ENCODE measurements at regions not wholly inside any gene's neighbourhood (a gene's known extent, or its start where the extent isn't known, plus 50 kb on each side); places are given as distances from the start of the nearest gene placed in this dataset.

- WGBS (ENCODE audit: insufficient coverage) = 91% methylated on average over 3 of the region's 3 CpGs
- Mint-ChIP-seq H3K9me3 (peaks cover 12 to 26% of the 10 kb centered on the region in 2 donors), H3K36me3 (no peaks in the 10 kb centered on the region), H3K4me1 (no peaks in the 10 kb centered on the region), H3K27me3 (ENCODE audit: low read depth in 2 of 2) (no peaks in the 10 kb centered on the region), H3K27ac (no peak overlapping the region), H3K4me3 (no peak overlapping the region)
- Histone ChIP-seq H3K4me3 (ENCODE audit: low read length) (no peak overlapping the region), H3K36me3 (ENCODE audit: control insufficient read depth, insufficient read depth, low read length) (no peaks in the 10 kb centered on the region), H3K27ac (ENCODE audit: low read length) (no peak overlapping the region), H3K9me3 (ENCODE audit: control insufficient read depth, insufficient read depth, low read length) (peaks cover 14% of the 10 kb centered on the region), H3K27me3 (ENCODE audit: control insufficient read depth, insufficient read depth, low read length) (no peaks in the 10 kb centered on the region), H3K4me1 (ENCODE audit: control insufficient read depth, insufficient read depth, low read length) (no peaks in the 10 kb centered on the region)
- ATAC-seq (no peak), DNase-seq (no peak)
- intact Hi-C loops (cut with micrococcal nuclease) = no loop called here
- no peak for TF ChIP-seq CTCF (IDR thresholded peaks at IDR 0.05)
Measured at GRCh38 chr4:187366530-187366929, 629.0 kb upstream of the ZFP42 start.

- Histone ChIP-seq H3K27me3 (ENCODE audit: control insufficient read depth, insufficient read depth, low read length) (no peaks in the 10 kb centered on the region), H3K36me3 (ENCODE audit: control insufficient read depth, insufficient read depth, low read length) (no peaks in the 10 kb centered on the region), H3K9me3 (ENCODE audit: control insufficient read depth, insufficient read depth, low read length) (peaks cover 5% of the 10 kb centered on the region), H3K27ac (ENCODE audit: low read length) (no peak overlapping the region), H3K4me3 (ENCODE audit: low read length) (no peak overlapping the region), H3K4me1 (ENCODE audit: control insufficient read depth, insufficient read depth, low read length) (no peaks in the 10 kb centered on the region)
- Mint-ChIP-seq H3K27me3 (ENCODE audit: low read depth in 2 of 2) (no peaks in the 10 kb centered on the region), H3K4me3 (no peak overlapping the region), H3K27ac (no peak overlapping the region), H3K4me1 (no peaks in the 10 kb centered on the region), H3K9me3 (peaks cover 11 to 22% of the 10 kb centered on the region in 2 donors), H3K36me3 (peaks cover 9% of the 10 kb centered on the region)
- no peak for TF ChIP-seq CTCF (IDR thresholded peaks at IDR 0.05)
- intact Hi-C loops (cut with micrococcal nuclease) = no loop called here
- DNase-seq = no peak
- ATAC-seq = no peak
Measured at GRCh38 chr4:187370918-187371317, 624.7 kb upstream of the ZFP42 start.

GRCh38 chr4:187378441-187378840 lies 617.1 kb upstream of the ZFP42 start:
- no peak overlapping the region for H3K27ac ChIP-seq (ENCODE audit: low read length)
- no peak for DNase-seq
- H3K4me1 ChIP-seq (ENCODE audit: control insufficient read depth, insufficient read depth, low read length) = no peaks in the 10 kb centered on the region
- H3K36me3 ChIP-seq (ENCODE audit: control insufficient read depth, insufficient read depth, low read length) = no peaks in the 10 kb centered on the region
- H3K4me3 ChIP-seq (ENCODE audit: low read length) = no peak overlapping the region
- no peak for TF ChIP-seq CTCF (IDR thresholded peaks at IDR 0.05)
- Mint-ChIP-seq H3K9me3 (peaks cover 14 to 22% of the 10 kb centered on the region in 2 donors), H3K4me1 (no peaks in the 10 kb centered on the region), H3K36me3 (peaks cover 34% of the 10 kb centered on the region), H3K4me3 (no peak overlapping the region), H3K27ac (no peak overlapping the region), H3K27me3 (ENCODE audit: low read depth in 2 of 2) (no peaks in the 10 kb centered on the region)
- no peaks in the 10 kb centered on the region for H3K27me3 ChIP-seq (ENCODE audit: control insufficient read depth, insufficient read depth, low read length)
- intact Hi-C loops (cut with micrococcal nuclease) = no loop called here
- 61% methylated on average over 2 of the region's 3 CpGs for WGBS (ENCODE audit: insufficient coverage)
- ATAC-seq = no peak
- peaks cover 7% of the 10 kb centered on the region for H3K9me3 ChIP-seq (ENCODE audit: control insufficient read depth, insufficient read depth, low read length)

GRCh38 chr4:187380181-187380581 lies 615.4 kb upstream of the ZFP42 start:
- H3K9me3 Mint-ChIP-seq = peaks cover 18 to 26% of the 10 kb centered on the region in 2 donors
- intact Hi-C loops (cut with micrococcal nuclease) = no loop called here
- H3K27ac Mint-ChIP-seq = no peak overlapping the region
- Histone ChIP-seq H3K27ac (ENCODE audit: low read length) (no peak overlapping the region), H3K27me3 (ENCODE audit: control insufficient read depth, insufficient read depth, low read length) (no peaks in the 10 kb centered on the region), H3K36me3 (ENCODE audit: control insufficient read depth, insufficient read depth, low read length) (no peaks in the 10 kb centered on the region), H3K9me3 (ENCODE audit: control insufficient read depth, insufficient read depth, low read length) (peaks cover 5% of the 10 kb centered on the region), H3K4me3 (ENCODE audit: low read length) (no peak overlapping the region), H3K4me1 (ENCODE audit: control insufficient read depth, insufficient read depth, low read length) (no peaks in the 10 kb centered on the region)
- no peaks in the 10 kb centered on the region for H3K27me3 Mint-ChIP-seq (ENCODE audit: low read depth in 2 of 2)
- TF ChIP-seq CTCF (IDR thresholded peaks at IDR 0.05) = no peak
- WGBS (ENCODE audit: insufficient coverage) = 78% methylated on average over 4 of the region's 4 CpGs
- ATAC-seq (no peak), DNase-seq (no peak)
- H3K4me1 Mint-ChIP-seq = no peaks in the 10 kb centered on the region
- peaks cover 32% of the 10 kb centered on the region for H3K36me3 Mint-ChIP-seq
- H3K4me3 Mint-ChIP-seq = no peak overlapping the region
